ENCODE measurements at regions not wholly inside any gene's neighbourhood (a gene's known extent, or its start where the extent isn't known, plus 50 kb on each side); places are given as distances from the start of the nearest gene placed in this dataset.

DNA sequence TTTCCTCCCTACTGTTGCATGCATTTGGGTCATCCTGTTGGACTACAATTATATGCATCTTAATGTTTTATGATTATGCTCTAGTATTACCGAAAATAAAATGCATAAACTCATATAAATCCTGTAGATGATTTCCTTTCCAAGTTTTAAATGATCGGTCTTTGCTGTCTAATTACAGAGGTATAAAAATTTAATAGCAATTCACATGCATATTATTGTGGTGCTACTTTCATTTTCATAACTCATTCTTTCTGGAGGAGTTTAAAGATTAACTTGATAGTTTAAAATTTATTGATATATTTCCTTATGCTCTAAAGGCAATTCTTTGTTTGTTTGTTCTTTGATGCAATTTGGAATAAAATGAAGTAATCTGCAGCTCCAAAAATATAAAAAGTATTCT lies 1475.1 kb downstream of the MAT2B start:
- Histone ChIP-seq H3K9ac (ENCODE audit: control insufficient read depth, extremely low read depth, insufficient read depth, low read length) (no peak overlapping the region), H3K4me2 (ENCODE audit: control insufficient read depth, extremely low read depth, insufficient read depth, low read depth, low read length) (no peak overlapping the region), H3K4me3 (ENCODE audit: control insufficient read depth in 2 of 3, extremely low read depth in 1 of 3, insufficient read depth in 2 of 3, low read depth in 1 of 3, low read length in 3 of 3) (no peak overlapping the region), H3K27ac (ENCODE audit: control insufficient read depth, insufficient read depth, low read length) (no peak overlapping the region), H3K4me1 (ENCODE audit: control insufficient read depth, extremely low read depth, insufficient read depth, low read length) (no peaks in the 10 kb centered on the region), H3K27me3 (ENCODE audit: control insufficient read depth, extremely low read depth, insufficient read depth, low read length) (no peaks in the 10 kb centered on the region), H2AFZ (ENCODE audit: control insufficient read depth, low read length) (no peak overlapping the region), H3K36me3 (ENCODE audit: control insufficient read depth in 2 of 2, extremely low read depth in 1 of 2, insufficient read depth in 2 of 2, low read length in 2 of 2) (no peaks in the 10 kb centered on the region), H3K9me3 (ENCODE audit: control insufficient read depth, low read depth, low read length) (no peaks in the 10 kb centered on the region), H4K20me1 (ENCODE audit: control insufficient read depth, extremely low read depth, insufficient read depth, low read length) (no peaks in the 10 kb centered on the region), H3K79me2 (ENCODE audit: control insufficient read depth, insufficient read depth, low read length) (no peaks in the 10 kb centered on the region), H3K9me1 (ENCODE audit: control insufficient read depth, extremely low read depth, insufficient read depth, low read length) (no peaks in the 10 kb centered on the region)
- no peak for TF ChIP-seq EZH2 (IDR thresholded peaks at IDR 0.05; ENCODE audit: low read length)
- TF ChIP-seq, protein P1, sequence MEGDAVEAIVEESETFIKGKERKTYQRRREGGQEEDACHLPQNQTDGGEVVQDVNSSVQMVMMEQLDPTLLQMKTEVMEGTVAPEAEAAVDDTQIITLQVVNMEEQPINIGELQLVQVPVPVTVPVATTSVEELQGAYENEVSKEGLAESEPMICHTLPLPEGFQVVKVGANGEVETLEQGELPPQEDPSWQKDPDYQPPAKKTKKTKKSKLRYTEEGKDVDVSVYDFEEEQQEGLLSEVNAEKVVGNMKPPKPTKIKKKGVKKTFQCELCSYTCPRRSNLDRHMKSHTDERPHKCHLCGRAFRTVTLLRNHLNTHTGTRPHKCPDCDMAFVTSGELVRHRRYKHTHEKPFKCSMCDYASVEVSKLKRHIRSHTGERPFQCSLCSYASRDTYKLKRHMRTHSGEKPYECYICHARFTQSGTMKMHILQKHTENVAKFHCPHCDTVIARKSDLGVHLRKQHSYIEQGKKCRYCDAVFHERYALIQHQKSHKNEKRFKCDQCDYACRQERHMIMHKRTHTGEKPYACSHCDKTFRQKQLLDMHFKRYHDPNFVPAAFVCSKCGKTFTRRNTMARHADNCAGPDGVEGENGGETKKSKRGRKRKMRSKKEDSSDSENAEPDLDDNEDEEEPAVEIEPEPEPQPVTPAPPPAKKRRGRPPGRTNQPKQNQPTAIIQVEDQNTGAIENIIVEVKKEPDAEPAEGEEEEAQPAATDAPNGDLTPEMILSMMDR (optimal IDR thresholded peaks at IDR 0.05 in 1 of 3, IDR thresholded peaks at IDR 0.05 in 1 of 3, conservative IDR thresholded peaks at IDR 0.05 in 1 of 3; ENCODE audit: extremely low read depth in 1 of 3, insufficient read depth in 2 of 3, low read length in 3 of 3), result no peak
- dilution Hi-C loops (cut with MboI; ENCODE audit: extremely low pct_ligation_motif_present, low sequenced_read_pairs), result no loop called here
- no peak for DNase-seq (ENCODE audit: low read depth, low spot score)
- no peak for FAIRE-seq

DNA sequence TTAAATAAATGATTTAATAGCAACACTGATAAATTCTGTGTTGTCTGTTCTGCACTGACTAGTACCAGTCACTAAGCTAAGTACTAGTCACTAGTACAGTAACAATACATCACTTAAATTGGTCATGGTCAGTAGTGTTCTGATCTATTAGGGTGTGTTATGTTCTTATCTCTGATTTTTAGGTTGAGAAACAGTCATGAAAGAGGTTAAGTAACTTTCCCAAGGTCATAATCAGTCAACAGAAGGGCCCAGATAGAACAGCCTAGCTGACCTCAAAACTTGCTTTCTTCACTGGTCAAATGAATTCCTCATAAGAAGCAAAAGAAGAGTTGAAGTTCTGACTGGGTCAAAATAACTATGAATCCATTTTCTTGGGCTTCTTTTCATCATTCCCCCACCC lies 1492.7 kb downstream of the MAT2B start:
- Histone ChIP-seq H3K4me3 (ENCODE audit: control insufficient read depth in 2 of 3, extremely low read depth in 1 of 3, insufficient read depth in 2 of 3, low read depth in 1 of 3, low read length in 3 of 3) (no peak overlapping the region), H3K27ac (ENCODE audit: control insufficient read depth, insufficient read depth, low read length) (no peak overlapping the region), H3K9ac (ENCODE audit: control insufficient read depth, extremely low read depth, insufficient read depth, low read length) (no peak overlapping the region), H3K9me3 (ENCODE audit: control insufficient read depth, low read depth, low read length) (no peaks in the 10 kb centered on the region), H2AFZ (ENCODE audit: control insufficient read depth, low read length) (no peak overlapping the region), H3K27me3 (ENCODE audit: control insufficient read depth, extremely low read depth, insufficient read depth, low read length) (no peaks in the 10 kb centered on the region), H3K4me2 (ENCODE audit: control insufficient read depth, extremely low read depth, insufficient read depth, low read depth, low read length) (no peak overlapping the region), H3K9me1 (ENCODE audit: control insufficient read depth, extremely low read depth, insufficient read depth, low read length) (no peaks in the 10 kb centered on the region), H3K36me3 (ENCODE audit: control insufficient read depth in 2 of 2, extremely low read depth in 1 of 2, insufficient read depth in 2 of 2, low read length in 2 of 2) (no peaks in the 10 kb centered on the region), H3K4me1 (ENCODE audit: control insufficient read depth, extremely low read depth, insufficient read depth, low read length) (no peaks in the 10 kb centered on the region), H3K79me2 (ENCODE audit: control insufficient read depth, insufficient read depth, low read length) (no peaks in the 10 kb centered on the region), H4K20me1 (ENCODE audit: control insufficient read depth, extremely low read depth, insufficient read depth, low read length) (no peaks in the 10 kb centered on the region)
- FAIRE-seq (no peak), DNase-seq (ENCODE audit: low read depth, low spot score) (no peak)
- no peak for TF ChIP-seq EZH2 (IDR thresholded peaks at IDR 0.05; ENCODE audit: low read length)
- TF ChIP-seq, protein P1 (optimal IDR thresholded peaks at IDR 0.05 in 1 of 3, IDR thresholded peaks at IDR 0.05 in 1 of 3, conservative IDR thresholded peaks at IDR 0.05 in 1 of 3; ENCODE audit: extremely low read depth in 1 of 3, insufficient read depth in 2 of 3, low read length in 3 of 3), result no peak
- dilution Hi-C loops (cut with MboI; ENCODE audit: extremely low pct_ligation_motif_present, low sequenced_read_pairs), result no loop called here

Measured in keratinocyte (primary cell).